GM08714 (cell line): ENCODE measurements at regions not wholly inside any gene's neighbourhood (a gene's known extent, or its start where the extent isn't known, plus 50 kb on each side); places are given as distances from the start of the nearest gene placed in this dataset.
"Not testable (repeated sequence)": the region's sequence is repeated elsewhere in the genome, so short reads cannot be mapped to it uniquely, and the experiment has no call there.

ENCODE experiments used
- H3K4me3 ChIP-seq: fragments of 200-500 bp; sonication (Bioruptor generic); 2 replicates; pipeline ENCODE4 v1.5.1; 2014; ENCODE audit warnings: mild to moderate bottlenecking, low read length, inconsistent platforms
- ZNF274 ChIP-seq: IDR thresholded peaks from 2 replicates; pipeline ENCODE4 v1.6.1; 2012; ENCODE audit warnings: mild to moderate bottlenecking, low read depth, low read length

DNA sequence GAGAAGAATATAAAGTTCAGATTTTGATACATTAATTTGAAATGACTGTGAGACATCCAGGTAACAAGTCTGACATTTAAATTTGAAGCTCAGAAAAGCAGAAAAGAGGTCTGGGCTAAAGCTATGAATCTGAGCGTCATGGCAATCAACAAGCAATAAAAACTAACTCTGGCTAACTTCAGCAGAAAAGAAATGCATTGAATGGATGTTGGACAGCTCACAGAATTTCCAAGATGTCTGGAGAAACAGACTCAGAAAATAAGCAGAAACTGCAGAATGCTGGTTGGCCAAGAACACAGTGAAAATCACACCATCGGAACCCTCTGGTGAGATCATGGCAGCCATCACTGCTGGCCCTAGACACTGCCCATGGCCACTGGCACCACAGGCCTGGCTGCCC is 366.6 kb downstream of the METTL4 start:
- no peak overlapping the region for H3K4me3 ChIP-seq

DNA sequence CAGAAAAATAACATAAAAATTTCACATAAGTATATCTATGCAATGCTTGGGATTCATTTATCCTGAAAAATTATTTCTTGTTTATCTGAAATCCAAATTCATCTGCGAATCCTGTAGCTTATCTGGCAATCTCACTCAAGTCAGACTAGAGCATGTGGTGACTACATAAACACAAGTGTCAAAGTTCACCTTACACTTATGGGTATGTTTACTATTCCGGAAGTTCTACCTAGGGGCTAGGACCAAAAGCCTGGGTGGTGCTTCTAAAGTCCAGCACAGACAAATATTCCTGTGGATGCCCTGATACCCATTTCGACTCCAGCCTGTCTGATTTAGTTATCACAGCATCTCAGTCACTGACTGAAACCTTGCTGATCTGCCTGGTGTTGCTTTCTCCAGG is 364.0 kb downstream of the METTL4 start:
- no peak for TF ChIP-seq ZNF274

More for the DNA sequence above, 366.6 kb downstream of the METTL4 start:
- TF ChIP-seq ZNF274, result no peak

GRCh38 chr18:2212598-2213205 is 358.6 kb downstream of the METTL4 start:
- no peak for TF ChIP-seq ZNF274

More for the DNA sequence above, 364.0 kb downstream of the METTL4 start:
- H3K4me3 ChIP-seq, result no peak overlapping the region

GRCh38 chr18:2213905-2214304 is 357.4 kb downstream of the METTL4 start:
- no peak for TF ChIP-seq ZNF274

More at GRCh38 chr18:2212598-2213205, 358.6 kb downstream of the METTL4 start:
- H3K4me3 ChIP-seq, result no peak overlapping the region

GRCh38 chr18:2217356-2217755 is 353.9 kb downstream of the METTL4 start:
- no peak for TF ChIP-seq ZNF274
- no peak overlapping the region for H3K4me3 ChIP-seq

More at GRCh38 chr18:2213905-2214304, 357.4 kb downstream of the METTL4 start:
- no peak overlapping the region for H3K4me3 ChIP-seq

DNA sequence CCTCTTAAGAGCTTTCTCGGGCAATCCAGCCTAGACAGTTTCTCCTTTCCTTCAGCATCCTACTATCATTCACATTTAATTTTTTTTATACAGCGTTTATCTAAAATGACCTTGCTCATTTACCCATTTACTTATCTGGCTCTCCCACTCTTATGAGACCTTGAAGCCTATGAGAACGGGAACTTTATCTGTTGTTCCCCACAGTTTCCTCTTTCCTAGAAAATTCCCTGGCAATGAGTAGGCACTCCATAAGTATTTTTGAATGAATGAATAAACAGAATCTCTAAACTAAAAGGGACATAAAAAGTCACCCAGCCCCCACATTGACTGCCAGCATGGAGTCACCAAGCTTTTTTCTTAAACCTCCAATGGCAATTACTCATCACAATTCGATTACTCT is 353.2 kb downstream of the METTL4 start:
- no peak for TF ChIP-seq ZNF274
- no peak overlapping the region for H3K4me3 ChIP-seq

DNA sequence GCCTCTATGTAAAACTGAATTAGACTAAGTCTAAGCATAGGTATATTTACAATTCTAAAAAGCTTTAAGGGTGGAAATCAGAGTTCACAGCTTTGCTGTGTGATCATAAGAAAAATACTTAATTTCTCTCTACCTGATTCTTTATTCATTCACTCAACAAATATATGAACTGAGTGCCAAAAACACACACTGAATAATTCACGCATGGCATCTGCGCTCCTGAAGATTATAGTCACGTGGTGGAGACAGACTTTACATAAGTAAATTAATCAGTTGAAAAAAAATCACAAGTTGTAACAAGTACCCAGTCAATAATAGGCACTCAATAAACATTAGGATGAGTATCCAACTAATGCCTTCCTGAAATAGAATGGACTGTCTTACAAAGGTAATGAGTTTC is 351.6 kb downstream of the METTL4 start:
- no peak overlapping the region for H3K4me3 ChIP-seq
- no peak for TF ChIP-seq ZNF274

DNA sequence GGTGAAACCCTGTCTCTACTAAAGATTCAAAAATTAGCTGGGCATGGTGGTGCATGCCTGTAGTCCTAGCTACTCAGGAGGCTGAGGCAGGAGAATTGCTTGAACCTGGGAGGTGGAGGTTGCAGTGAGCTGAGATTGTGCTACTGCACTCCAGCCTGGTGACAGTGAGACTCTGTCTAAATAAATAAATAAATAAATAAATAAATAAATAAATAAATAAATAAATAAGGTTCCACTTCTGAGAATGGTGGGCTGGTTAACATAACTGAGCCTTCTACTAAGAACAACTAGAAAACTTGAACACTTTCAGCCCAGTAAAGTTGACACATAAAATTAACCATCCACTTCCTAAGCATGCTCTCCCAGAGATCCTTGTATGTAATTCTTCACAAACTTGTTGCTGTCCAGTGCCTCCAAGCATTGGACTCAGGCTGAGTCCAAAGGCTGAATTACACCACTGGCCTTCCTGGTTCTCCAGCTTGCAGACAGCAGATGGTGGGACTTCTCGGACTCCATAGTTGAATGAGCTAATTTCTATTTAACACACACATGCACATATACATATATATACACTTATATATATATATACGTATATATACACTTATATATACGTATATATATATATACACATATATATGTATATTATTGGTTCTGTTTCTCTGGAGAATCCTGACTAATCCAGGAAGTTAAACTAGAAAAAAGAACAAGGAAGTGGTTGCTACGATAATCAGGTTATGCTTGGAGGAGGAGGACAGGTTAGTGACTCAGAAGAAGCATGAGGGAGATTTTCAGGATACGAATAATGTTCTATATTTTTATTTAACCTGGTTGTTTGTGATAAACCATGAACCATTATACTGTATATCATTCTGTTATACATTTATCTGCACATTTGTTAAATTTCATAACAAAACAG is 348.8 kb downstream of the METTL4 start:
- no peak overlapping the region for H3K4me3 ChIP-seq
- TF ChIP-seq ZNF274, result no peak

GRCh38 chr18:2223449-2223848 is 347.9 kb downstream of the METTL4 start:
- no peak for TF ChIP-seq ZNF274
- H3K4me3 ChIP-seq, result no peak overlapping the region

- no peak overlapping the region for H3K4me3 ChIP-seq
- no peak for TF ChIP-seq ZNF274
These were observed 347.5 kb downstream of the METTL4 start for GRCh38 chr18:2223849-2224248.

- no peak for TF ChIP-seq ZNF274
- H3K4me3 ChIP-seq, result no peak overlapping the region
These were observed 335.1 kb downstream of the METTL4 start for GRCh38 chr18:2236232-2236631.

DNA sequence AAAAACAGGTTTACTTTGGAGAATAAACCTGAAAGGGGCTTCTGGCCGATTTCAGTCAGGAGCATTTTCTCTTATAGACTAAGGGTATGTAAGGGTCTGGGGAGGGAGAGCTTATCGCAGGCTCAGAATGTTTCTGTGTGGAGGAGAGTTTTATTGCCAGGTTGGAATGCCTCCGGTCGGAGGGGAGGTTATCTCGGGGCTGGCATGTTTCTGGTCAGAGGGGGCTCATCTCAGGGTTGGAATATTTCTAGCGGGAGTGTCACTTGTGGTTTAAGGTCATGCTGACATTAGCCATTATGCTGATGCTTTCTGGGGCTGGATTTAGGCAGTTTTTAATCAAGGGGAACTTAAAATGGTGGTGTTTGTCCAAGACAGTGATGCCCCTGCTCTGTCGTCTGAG is 333.6 kb downstream of the METTL4 start:
- TF ChIP-seq ZNF274, result no peak
- no peak overlapping the region for H3K4me3 ChIP-seq

DNA sequence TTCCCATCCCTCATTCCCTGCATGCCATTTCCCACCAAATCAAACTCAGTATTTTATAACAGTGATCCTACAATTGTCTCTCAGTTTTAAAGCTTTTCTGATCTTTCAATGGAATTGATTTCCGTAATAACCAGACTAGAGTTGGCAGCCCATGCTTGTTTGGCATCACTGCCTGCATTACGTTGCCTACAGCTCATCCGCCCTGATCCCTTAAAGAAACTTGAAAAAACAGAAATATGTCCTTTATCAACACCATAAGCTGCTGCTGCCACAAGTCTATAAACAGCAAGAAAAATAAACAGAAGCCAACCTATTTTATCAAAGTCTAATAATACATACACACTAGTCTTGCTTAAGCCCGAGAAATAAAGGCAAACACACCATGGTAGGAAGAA is 331.0 kb downstream of the METTL4 start:
- no peak overlapping the region for H3K4me3 ChIP-seq
- TF ChIP-seq ZNF274, result no peak

DNA sequence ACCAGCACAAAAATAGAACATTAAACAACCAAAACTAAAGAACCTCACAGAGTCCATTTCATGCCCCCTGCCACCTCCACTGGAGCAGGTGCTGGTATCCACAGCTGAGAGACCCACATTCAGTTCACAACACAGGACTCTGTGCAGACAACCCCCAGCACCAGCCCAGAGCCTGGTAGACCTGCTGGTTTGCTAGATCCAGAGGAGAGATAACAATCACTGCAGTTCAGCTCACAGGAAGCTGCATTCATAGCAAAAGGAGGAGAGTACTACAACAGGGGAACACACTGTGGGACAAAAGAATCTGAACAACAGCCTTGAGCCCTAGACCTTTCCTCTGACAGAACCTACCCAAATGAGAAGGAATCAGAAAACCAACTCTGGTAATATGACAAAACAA is 326.7 kb downstream of the METTL4 start:
- TF ChIP-seq ZNF274, result no peak
- no peak overlapping the region for H3K4me3 ChIP-seq

GRCh38 chr18:2247101-2247500 is 324.2 kb downstream of the METTL4 start:
- H3K4me3 ChIP-seq, result not testable (repeated sequence)

GRCh38 chr18:2254977-2255376 is 316.3 kb downstream of the METTL4 start:
- no peak overlapping the region for H3K4me3 ChIP-seq
- TF ChIP-seq ZNF274, result no peak
